PFSK-1 (cell line): ENCODE measurements at regions not wholly inside any gene's neighbourhood (a gene's known extent, or its start where the extent isn't known, plus 50 kb on each side); places are given as distances from the start of the nearest gene placed in this dataset.

Experiments
- FOXP2 ChIP-seq: optimal IDR thresholded peaks from 2 replicates; pipeline ENCODE3; 2011; ENCODE audit warnings: borderline replicate concordance, control low read depth, inconsistent platforms; ENCODE audit not compliant: insufficient read depth; ENCODE audit errors: extremely low read length, extremely low read depth
- POLR2AphosphoS5 ChIP-seq: IDR thresholded peaks from 2 replicates; pipeline ENCODE4 v1.6.1; 2012; ENCODE audit warnings: low read depth, mild to moderate bottlenecking, control low read depth, low read length, moderate library complexity
- REST ChIP-seq, 2 experiments: IDR thresholded peaks; 2 replicates each; pipeline versions ENCODE4 v1.6.1 to v1.8.0; 2011 to 2012; ENCODE audit warnings: low read depth in 2 of 2, low read length in 2 of 2, control low read depth in 1 of 2, inconsistent platforms in 1 of 2, mild to moderate bottlenecking in 1 of 2, moderate library complexity in 1 of 2; ENCODE audit not compliant: insufficient read depth in 1 of 2
- SIN3A ChIP-seq: IDR thresholded peaks from 2 replicates; pipeline ENCODE4 v1.6.1; 2012; ENCODE audit warnings: mild to moderate bottlenecking, low read length, moderate library complexity, borderline replicate concordance; ENCODE audit not compliant: insufficient read depth
- TAF1 ChIP-seq: IDR thresholded peaks from 2 replicates; pipeline ENCODE4 v1.6.1; 2012; ENCODE audit warnings: low read length, control low read depth, borderline replicate concordance; ENCODE audit not compliant: insufficient read depth

DNA sequence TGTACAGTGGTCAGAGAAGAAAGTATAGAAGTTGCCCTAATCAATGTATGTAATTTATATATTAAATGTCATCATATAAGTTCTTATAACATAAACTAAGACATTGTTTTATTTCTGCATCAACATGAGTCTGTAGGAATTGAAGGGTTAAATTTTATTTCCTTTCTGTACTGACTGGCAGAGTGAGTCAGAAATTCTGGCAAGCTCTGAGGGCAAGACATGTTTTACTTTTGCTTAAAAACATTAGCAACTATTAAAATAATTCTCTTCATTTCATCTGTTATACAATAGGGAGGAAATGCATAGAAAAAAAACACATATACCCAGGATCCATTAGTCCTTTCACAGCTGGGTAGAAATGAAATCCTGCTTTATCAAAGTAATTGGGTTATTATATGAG is 171.4 kb upstream of the ALCAM start:
- no peak for TF ChIP-seq POLR2AphosphoS5
- no peak for TF ChIP-seq TAF1
- no peak for TF ChIP-seq REST (IDR thresholded peaks at IDR 0.05; ENCODE audit: insufficient read depth in 1 of 2, low read depth in 2 of 2, low read length in 2 of 2)
- no peak for TF ChIP-seq SIN3A
- TF ChIP-seq FOXP2 = no peak
